ENCODE measurements at regions not wholly inside any gene's neighbourhood (a gene's known extent, or its start where the extent isn't known, plus 50 kb on each side); places are given as distances from the start of the nearest gene placed in this dataset.

- no peak for TF ChIP-seq CTCF (IDR thresholded peaks at IDR 0.05; ENCODE audit: low read length)
- no peak for TF ChIP-seq EZH2 (IDR thresholded peaks at IDR 0.05; ENCODE audit: borderline replicate concordance, low read length)
These were observed 682.7 kb upstream of the AADAT start for GRCh38 chr4:170772429-170772828.

Data from OCI-LY1 (cell line).